OCI-LY3 (cell line): ENCODE measurements at regions not wholly inside any gene's neighbourhood (a gene's known extent, or its start where the extent isn't known, plus 50 kb on each side); places are given as distances from the start of the nearest gene placed in this dataset.

ENCODE experiments used
- H2AFZ ChIP-seq: fragments of 200-600, 300-600 bp; shearing (Covaris generic); 2 replicates; pipeline ENCODE4 v1.6.0; 2014; ENCODE audit warnings: antibody characterized with exemption, low read depth, low read length
- H3K27ac ChIP-seq: fragments of 200-600, 300-600 bp; sonication (generic); 2 replicates; pipeline ENCODE4 v1.5.1; 2014; ENCODE audit warnings: mild to moderate bottlenecking, low read length, moderate library complexity, mixed read lengths
- H3K27me3 ChIP-seq: fragments of 200-600, 300-600 bp; sonication (generic); 2 replicates; pipeline ENCODE4 v1.6.1; 2014; ENCODE audit warnings: low read depth, low read length, mixed read lengths
- H3K36me3 ChIP-seq: fragments of 200-600, 300-600 bp; sonication (generic); replicated peaks from 2 replicates; pipeline ENCODE3; 2014; ENCODE audit warnings: low read depth, low read length, mixed read lengths
- H3K4me1 ChIP-seq: fragments of 300-600, 200-600 bp; sonication (generic); 2 replicates; pipeline ENCODE4 v1.6.1; 2014; ENCODE audit warnings: low read length, mixed read lengths
- H3K4me2 ChIP-seq: fragments of 200-600, 300-600 bp; sonication (generic); 2 replicates; pipeline ENCODE4 v1.6.1; 2014; ENCODE audit warnings: low read length, mixed read lengths
- H3K4me3 ChIP-seq: fragments of 300-600, 200-600 bp; sonication (generic); 2 replicates; pipeline ENCODE4 v1.5.1; 2014; ENCODE audit warnings: antibody characterized with exemption, mild to moderate bottlenecking, low read length, moderate library complexity
- H3K79me2 ChIP-seq: fragments of 300-600, 200-600 bp; shearing (Covaris generic); 2 replicates; pipeline ENCODE4 v1.6.1; 2014; ENCODE audit warnings: mild to moderate bottlenecking, low read length, mixed read lengths
- H3K9ac ChIP-seq: fragments of 300-600, 200-600 bp; shearing (Covaris generic); 2 replicates; pipeline ENCODE4 v1.6.0; 2014; ENCODE audit warnings: mild to moderate bottlenecking, low read length, moderate library complexity
- H3K9me3 ChIP-seq: fragments of 200-600, 300-600 bp; shearing (Covaris generic); 2 replicates; pipeline ENCODE4 v1.6.1; 2014; ENCODE audit warnings: low read length, mixed read lengths; ENCODE audit not compliant: insufficient read depth
- H4K20me1 ChIP-seq: fragments of 200-600, 300-600 bp; sonication (generic); 2 replicates; pipeline ENCODE4 v1.6.1; 2016; ENCODE audit warnings: low read length, mixed read lengths; ENCODE audit not compliant: insufficient read depth
- EZH2phosphoT487 ChIP-seq: fragments of 200-600 bp; shearing (Covaris generic); IDR thresholded peaks from 2 replicates; pipeline ENCODE4 v1.6.1; 2018; ENCODE audit warnings: antibody characterized with exemption, mixed run types, low read depth
- TF ChIP-seq, protein P1 (sequence below): fragments of 200-600, 300-600 bp; sonication (generic); IDR thresholded peaks from 2 replicates; pipeline ENCODE4 v1.5.1; 2014; ENCODE audit warnings: antibody characterized with exemption, low read length, low read depth

DNA sequence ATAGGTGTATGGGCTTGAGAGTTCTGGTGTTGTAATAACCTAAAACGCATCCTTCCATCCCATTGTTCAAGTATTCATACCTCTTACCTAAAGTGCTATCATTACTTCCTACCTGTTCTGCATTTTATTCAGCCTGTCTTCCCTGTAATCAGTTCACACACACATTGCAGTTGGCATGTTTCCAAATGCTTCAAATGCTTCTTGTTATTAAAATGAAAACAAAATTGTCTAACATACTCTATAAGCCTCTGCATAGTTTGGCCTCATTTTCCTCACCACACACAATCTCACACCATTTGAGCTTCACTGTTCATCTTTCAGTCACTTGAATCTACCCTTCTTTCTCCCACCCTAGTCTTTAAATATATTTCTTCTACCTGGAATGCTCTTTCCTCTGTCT is 1178.2 kb upstream of the NRXN1 start:
- no peak for TF ChIP-seq EZH2phosphoT487
- TF ChIP-seq, protein P1, sequence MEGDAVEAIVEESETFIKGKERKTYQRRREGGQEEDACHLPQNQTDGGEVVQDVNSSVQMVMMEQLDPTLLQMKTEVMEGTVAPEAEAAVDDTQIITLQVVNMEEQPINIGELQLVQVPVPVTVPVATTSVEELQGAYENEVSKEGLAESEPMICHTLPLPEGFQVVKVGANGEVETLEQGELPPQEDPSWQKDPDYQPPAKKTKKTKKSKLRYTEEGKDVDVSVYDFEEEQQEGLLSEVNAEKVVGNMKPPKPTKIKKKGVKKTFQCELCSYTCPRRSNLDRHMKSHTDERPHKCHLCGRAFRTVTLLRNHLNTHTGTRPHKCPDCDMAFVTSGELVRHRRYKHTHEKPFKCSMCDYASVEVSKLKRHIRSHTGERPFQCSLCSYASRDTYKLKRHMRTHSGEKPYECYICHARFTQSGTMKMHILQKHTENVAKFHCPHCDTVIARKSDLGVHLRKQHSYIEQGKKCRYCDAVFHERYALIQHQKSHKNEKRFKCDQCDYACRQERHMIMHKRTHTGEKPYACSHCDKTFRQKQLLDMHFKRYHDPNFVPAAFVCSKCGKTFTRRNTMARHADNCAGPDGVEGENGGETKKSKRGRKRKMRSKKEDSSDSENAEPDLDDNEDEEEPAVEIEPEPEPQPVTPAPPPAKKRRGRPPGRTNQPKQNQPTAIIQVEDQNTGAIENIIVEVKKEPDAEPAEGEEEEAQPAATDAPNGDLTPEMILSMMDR = no peak
- H3K27ac ChIP-seq = no peak overlapping the region
- no peak overlapping the region for H3K9ac ChIP-seq
- H3K27me3 ChIP-seq = no peaks in the 10 kb centered on the region
- H4K20me1 ChIP-seq = no peaks in the 10 kb centered on the region
- no peak overlapping the region for H2AFZ ChIP-seq
- no peaks in the 10 kb centered on the region for H3K4me1 ChIP-seq
- H3K4me2 ChIP-seq = no peak overlapping the region
- H3K36me3 ChIP-seq = no peaks in the 10 kb centered on the region
- H3K9me3 ChIP-seq = no peaks in the 10 kb centered on the region
- no peaks in the 10 kb centered on the region for H3K79me2 ChIP-seq
- no peak overlapping the region for H3K4me3 ChIP-seq

DNA sequence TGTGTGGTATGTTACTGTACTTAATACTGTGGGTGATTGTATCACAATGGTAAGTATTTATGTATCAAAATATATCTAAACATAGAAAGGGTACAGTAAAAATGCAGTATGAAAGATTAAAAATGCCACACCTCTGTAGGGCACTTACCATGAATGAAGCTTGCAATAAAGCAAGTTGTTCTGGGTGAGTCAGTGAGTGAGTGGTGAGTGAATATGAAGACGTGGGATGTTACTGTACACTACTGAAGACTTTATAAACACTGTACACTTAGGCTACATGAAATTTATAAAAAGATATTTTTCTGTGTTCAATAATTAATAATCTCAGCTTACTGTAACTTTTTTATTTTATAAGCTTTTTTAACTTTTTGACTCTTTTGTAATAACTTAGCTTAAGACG is 1162.4 kb upstream of the NRXN1 start:
- no peaks in the 10 kb centered on the region for H3K4me1 ChIP-seq
- no peaks in the 10 kb centered on the region for H3K27me3 ChIP-seq
- no peak overlapping the region for H3K4me2 ChIP-seq
- no peak overlapping the region for H3K27ac ChIP-seq
- no peaks in the 10 kb centered on the region for H4K20me1 ChIP-seq
- no peaks in the 10 kb centered on the region for H3K79me2 ChIP-seq
- H3K9ac ChIP-seq = no peak overlapping the region
- no peak overlapping the region for H2AFZ ChIP-seq
- H3K9me3 ChIP-seq = no peaks in the 10 kb centered on the region
- no peaks in the 10 kb centered on the region for H3K36me3 ChIP-seq
- TF ChIP-seq, protein P1 = no peak
- TF ChIP-seq EZH2phosphoT487 = no peak
- H3K4me3 ChIP-seq = no peak overlapping the region

DNA sequence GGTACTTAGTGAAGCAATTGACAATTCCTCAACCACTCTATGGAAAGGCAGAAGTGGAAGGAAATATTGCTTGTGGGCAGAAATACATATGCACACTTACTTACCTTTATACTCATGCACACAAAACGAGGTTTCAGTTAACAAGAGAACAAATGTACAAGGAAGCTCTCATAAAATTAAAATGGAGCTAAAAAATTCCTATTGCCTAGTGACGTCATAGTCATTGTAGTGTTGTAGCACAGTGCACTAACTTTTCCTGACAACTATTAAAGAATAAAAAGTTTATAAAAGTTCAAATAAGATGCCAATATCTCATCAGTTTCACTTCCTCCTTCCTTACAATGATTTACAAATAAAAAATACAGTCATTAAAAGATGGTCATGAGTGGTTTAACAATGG is 1161.9 kb upstream of the NRXN1 start:
- TF ChIP-seq EZH2phosphoT487 = no peak
- TF ChIP-seq, protein P1 = no peak
- H3K9ac ChIP-seq = no peak overlapping the region
- no peak overlapping the region for H2AFZ ChIP-seq
- H3K4me1 ChIP-seq = no peaks in the 10 kb centered on the region
- H3K27ac ChIP-seq = no peak overlapping the region
- no peaks in the 10 kb centered on the region for H3K36me3 ChIP-seq
- H3K9me3 ChIP-seq = no peaks in the 10 kb centered on the region
- H3K4me2 ChIP-seq = no peak overlapping the region
- no peaks in the 10 kb centered on the region for H4K20me1 ChIP-seq
- H3K4me3 ChIP-seq = no peak overlapping the region
- H3K79me2 ChIP-seq = no peaks in the 10 kb centered on the region
- H3K27me3 ChIP-seq = no peaks in the 10 kb centered on the region

DNA sequence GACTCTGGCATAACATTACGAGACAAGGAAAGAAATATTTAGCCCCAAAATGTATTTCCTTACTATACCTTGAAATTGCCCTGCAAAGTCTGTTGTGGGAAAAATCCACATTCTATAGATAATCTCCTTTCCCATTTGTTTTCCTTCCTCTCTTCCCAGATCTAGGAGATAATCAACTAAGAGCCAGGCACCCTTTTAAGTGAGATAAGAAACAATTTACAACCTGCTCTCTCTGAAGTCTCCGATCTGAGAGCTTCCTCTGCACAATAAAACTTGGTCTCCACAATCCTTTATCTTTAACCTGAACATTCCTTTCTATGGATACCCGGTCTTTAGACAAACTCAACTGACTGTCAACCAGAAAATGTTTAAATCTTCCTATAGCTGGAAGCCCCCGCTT is 1160.7 kb upstream of the NRXN1 start:
- Histone ChIP-seq H3K4me1 (no peaks in the 10 kb centered on the region), H3K27me3 (no peaks in the 10 kb centered on the region), H3K4me2 (no peak overlapping the region), H3K27ac (no peak overlapping the region), H4K20me1 (no peaks in the 10 kb centered on the region), H2AFZ (no peak overlapping the region), H3K36me3 (no peaks in the 10 kb centered on the region), H3K79me2 (no peaks in the 10 kb centered on the region), H3K4me3 (no peak overlapping the region), H3K9me3 (no peaks in the 10 kb centered on the region), H3K9ac (no peak overlapping the region)
- TF ChIP-seq, protein P1 = no peak
- TF ChIP-seq EZH2phosphoT487 = no peak
